ENCODE measurements at regions not wholly inside any gene's neighbourhood (a gene's known extent, or its start where the extent isn't known, plus 50 kb on each side); places are given as distances from the start of the nearest gene placed in this dataset.

DNA sequence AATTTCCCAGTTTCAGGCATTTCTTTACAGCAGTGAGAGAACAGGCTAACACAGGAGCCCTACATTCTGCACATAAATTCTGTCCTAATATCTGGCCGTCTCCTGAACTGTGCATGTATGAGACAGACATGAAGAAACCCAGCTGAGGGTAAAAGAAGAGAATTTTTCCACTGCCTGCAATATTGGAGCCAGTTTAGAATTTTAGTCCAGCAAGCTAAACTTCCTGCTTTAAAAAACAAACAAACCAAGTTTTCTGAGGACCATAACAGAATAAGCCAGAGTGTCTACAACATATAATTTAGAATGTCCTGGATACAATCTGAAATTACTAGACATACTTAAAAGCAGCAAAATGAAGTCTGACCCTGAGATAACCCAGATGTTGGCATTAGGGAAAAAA, 215.1 kb upstream of the KLHL29 start:
- TF ChIP-seq, protein P1, sequence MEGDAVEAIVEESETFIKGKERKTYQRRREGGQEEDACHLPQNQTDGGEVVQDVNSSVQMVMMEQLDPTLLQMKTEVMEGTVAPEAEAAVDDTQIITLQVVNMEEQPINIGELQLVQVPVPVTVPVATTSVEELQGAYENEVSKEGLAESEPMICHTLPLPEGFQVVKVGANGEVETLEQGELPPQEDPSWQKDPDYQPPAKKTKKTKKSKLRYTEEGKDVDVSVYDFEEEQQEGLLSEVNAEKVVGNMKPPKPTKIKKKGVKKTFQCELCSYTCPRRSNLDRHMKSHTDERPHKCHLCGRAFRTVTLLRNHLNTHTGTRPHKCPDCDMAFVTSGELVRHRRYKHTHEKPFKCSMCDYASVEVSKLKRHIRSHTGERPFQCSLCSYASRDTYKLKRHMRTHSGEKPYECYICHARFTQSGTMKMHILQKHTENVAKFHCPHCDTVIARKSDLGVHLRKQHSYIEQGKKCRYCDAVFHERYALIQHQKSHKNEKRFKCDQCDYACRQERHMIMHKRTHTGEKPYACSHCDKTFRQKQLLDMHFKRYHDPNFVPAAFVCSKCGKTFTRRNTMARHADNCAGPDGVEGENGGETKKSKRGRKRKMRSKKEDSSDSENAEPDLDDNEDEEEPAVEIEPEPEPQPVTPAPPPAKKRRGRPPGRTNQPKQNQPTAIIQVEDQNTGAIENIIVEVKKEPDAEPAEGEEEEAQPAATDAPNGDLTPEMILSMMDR (IDR thresholded peaks at IDR 0.05; ENCODE audit: insufficient read depth, low read length, poor library complexity, severe bottlenecking) = no peak
- no peak for TF ChIP-seq EZH2phosphoT487 (conservative IDR thresholded peaks at IDR 0.05; ENCODE audit: low read length)
